Pancreas (tissue), 10 donors: ENCODE measurements at regions not wholly inside any gene's neighbourhood (a gene's known extent, or its start where the extent isn't known, plus 50 kb on each side); places are given as distances from the start of the nearest gene placed in this dataset.

ENCODE experiments used
- ATAC-seq, 4 donors: fragments of 200-7000 bp; cut with Tn5 transposase; one replicate each; pipeline versions ENCODE4 v1.8.0 to v1.9.1; 2020; ENCODE audit warnings: mild to moderate bottlenecking in 4 of 4, moderate library complexity in 4 of 4
- DNase-seq, 6 donors: peaks; one replicate each; pipeline ENCODE4 v3.0.0-alpha.2; 2020
- FAIRE-seq: peaks from 2 replicates; lab custom pipeline; 2012; peaks lifted over from hg19 to GRCh38; lab: Jason Lieb, UNC
- H3K27ac ChIP-seq, 4 donors: fragments of 200-600 bp; sonication (generic); 1 replicate in 3 of 4; 2 replicates in 1 of 4; pipeline versions ENCODE4 v1.5.0 to v1.8.0; 2020
- H3K27me3 ChIP-seq, 4 donors: fragments of 200-600 bp; one replicate each; pipeline ENCODE4 v1.8.0; 2021
- H3K36me3 ChIP-seq, 3 donors: fragments of 200-600 bp; sonication (generic) in 1 of 3; one replicate each; pipeline versions ENCODE4 v1.5.0 to v1.8.0; 2020 to 2021
- H3K4me1 ChIP-seq, 3 donors: fragments of 200-600 bp; one replicate each; pipeline ENCODE4 v1.8.0; 2021
- H3K4me3 ChIP-seq, 4 donors: fragments of 200-600 bp; sonication (generic) in 2 of 4; one replicate each; pipeline versions ENCODE4 v1.5.0 to v1.8.0; 2020 to 2021
- H3K9me3 ChIP-seq, 4 donors: fragments of 200-600 bp; one replicate each; pipeline ENCODE4 v1.8.0; 2021
- WGBS, 2 donors: extraction: QIAGEN DNeasy Blood & Tissue Kit; methylation state at CpG; one replicate each; pipeline ENCODE4 v1.1.7; 2013; 5-methylcytosine and 5-hydroxymethylcytosine counted together
- intact Hi-C, 3 donors: fragments of 100-400 bp; cut with DNase I; formaldehyde crosslinking; loops; one replicate each; pipeline versions ENCODE4 v1.11.1 to v1.14.2; 2022
- TF ChIP-seq, protein P1 (sequence below), 4 donors: fragments of 200-600 bp; sonication (generic) in 3 of 4; IDR thresholded peaks; one replicate each; pipeline versions ENCODE4 v1.5.0 to v1.8.0; 2021; ENCODE audit warnings: antibody characterized with exemption in 4 of 4
- donor health status: healthy with polysubstance abuse.
- donor health status: DM: no; HTN: no; CAD: no; lungs with moderate emphysema.
- donor health status: DM: no; HTN: no; CAD: no.
- donor health status: control.
- donor health status: control.
- donor health status: Bipolar disorder and iron deficiency.
- donor health status: DM: yes; HTN: yes; CAD: no.
- donor health status: DM: no; HTN: no; CAD: no.
- donor health status: DM: no; HTN: no; CAD: no.
- donor health status: DM: yes; HTN: yes; CAD: no.

GRCh38 chr1:238232084-238232710, 341.5 kb upstream of the ZP4 start:
- Histone ChIP-seq H3K4me3 (no peak overlapping the region), H3K4me1 (no peaks in the 10 kb centered on the region), H3K27ac (no peak overlapping the region), H3K27me3 (no peaks in the 10 kb centered on the region), H3K9me3 (no peaks in the 10 kb centered on the region), H3K36me3 (no peaks in the 10 kb centered on the region)
- DNase-seq (peak in 1 of 6 donors; percentile 10), ATAC-seq (peak in 2 of 4 donors; percentile 76 to 78), FAIRE-seq (no peak)
- TF ChIP-seq, protein P1, sequence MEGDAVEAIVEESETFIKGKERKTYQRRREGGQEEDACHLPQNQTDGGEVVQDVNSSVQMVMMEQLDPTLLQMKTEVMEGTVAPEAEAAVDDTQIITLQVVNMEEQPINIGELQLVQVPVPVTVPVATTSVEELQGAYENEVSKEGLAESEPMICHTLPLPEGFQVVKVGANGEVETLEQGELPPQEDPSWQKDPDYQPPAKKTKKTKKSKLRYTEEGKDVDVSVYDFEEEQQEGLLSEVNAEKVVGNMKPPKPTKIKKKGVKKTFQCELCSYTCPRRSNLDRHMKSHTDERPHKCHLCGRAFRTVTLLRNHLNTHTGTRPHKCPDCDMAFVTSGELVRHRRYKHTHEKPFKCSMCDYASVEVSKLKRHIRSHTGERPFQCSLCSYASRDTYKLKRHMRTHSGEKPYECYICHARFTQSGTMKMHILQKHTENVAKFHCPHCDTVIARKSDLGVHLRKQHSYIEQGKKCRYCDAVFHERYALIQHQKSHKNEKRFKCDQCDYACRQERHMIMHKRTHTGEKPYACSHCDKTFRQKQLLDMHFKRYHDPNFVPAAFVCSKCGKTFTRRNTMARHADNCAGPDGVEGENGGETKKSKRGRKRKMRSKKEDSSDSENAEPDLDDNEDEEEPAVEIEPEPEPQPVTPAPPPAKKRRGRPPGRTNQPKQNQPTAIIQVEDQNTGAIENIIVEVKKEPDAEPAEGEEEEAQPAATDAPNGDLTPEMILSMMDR (IDR thresholded peaks at IDR 0.05), result no peak
- intact Hi-C loops, result no loop called here
- 38 to 52% methylated on average over 3 of the region's 3 CpGs for WGBS, 2 donors

DNA sequence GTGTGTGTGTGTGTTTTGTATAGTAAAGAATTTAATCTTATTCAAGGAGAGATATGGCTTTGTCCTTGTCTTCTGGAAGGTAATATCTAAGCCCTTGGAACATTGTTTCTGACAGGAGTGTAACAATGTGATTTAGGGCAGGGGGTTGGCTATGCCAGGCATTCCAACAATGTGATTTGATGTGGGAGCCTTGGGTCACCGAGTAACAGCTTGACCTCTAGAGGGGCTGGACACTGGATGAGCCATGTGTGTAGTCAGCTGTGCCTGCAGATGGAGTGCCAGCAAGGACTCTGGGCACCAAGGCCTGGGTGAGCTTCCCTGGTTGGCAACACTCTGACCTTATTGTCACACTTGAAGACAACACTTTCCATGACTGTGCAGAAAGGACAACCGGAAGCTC, 336.1 kb upstream of the ZP4 start:
- intact Hi-C loops, result no loop called here
- FAIRE-seq (no peak), DNase-seq (no peak), ATAC-seq (no peak)
- Histone ChIP-seq H3K4me1 (no peaks in the 10 kb centered on the region), H3K27me3 (no peaks in the 10 kb centered on the region), H3K9me3 (no peaks in the 10 kb centered on the region), H3K4me3 (no peak overlapping the region), H3K27ac (no peak overlapping the region), H3K36me3 (no peaks in the 10 kb centered on the region)
- WGBS, 2 donors, result 70 to 76% methylated on average over 2 of the region's 2 CpGs
- TF ChIP-seq, protein P1 (IDR thresholded peaks at IDR 0.05), result no peak

GRCh38 chr1:238223076-238223640, 332.4 kb upstream of the ZP4 start:
- WGBS, 2 donors, result 66 to 70% methylated on average over 3 of the region's 3 CpGs
- Histone ChIP-seq H3K27ac (no peak overlapping the region), H3K9me3 (no peaks in the 10 kb centered on the region), H3K4me1 (no peaks in the 10 kb centered on the region), H3K4me3 (no peak overlapping the region), H3K36me3 (no peaks in the 10 kb centered on the region), H3K27me3 (no peaks in the 10 kb centered on the region)
- FAIRE-seq (no peak), ATAC-seq (no peak), DNase-seq (no peak)
- intact Hi-C loops, result no loop called here
- TF ChIP-seq, protein P1 (IDR thresholded peaks at IDR 0.05), result no peak

DNA sequence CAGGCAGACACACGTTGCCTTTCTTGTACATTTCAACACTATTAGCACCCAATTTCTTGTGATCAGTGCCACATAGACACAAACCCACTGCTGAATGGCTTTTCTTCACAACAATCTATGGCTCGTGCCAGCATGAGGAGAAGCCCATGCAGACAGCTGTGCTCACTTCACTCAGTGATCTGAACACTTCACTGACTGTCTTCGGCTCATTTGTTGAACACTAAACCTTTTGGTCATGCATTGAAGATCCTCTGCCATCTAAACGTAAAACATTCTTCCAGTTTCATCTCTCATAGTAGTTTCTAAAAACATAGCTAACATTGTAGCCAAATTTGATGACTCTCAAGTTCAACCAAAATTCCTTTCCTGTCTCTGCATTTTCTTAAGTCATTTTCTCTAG, 331.0 kb upstream of the ZP4 start:
- FAIRE-seq (no peak), ATAC-seq (no peak), DNase-seq (no peak)
- TF ChIP-seq, protein P1 (IDR thresholded peaks at IDR 0.05), result no peak
- H3K4me1 ChIP-seq, result no peaks in the 10 kb centered on the region
- 67 to 84% methylated on average over 4 of the region's 4 CpGs for WGBS, 2 donors
- no peaks in the 10 kb centered on the region for H3K27me3 ChIP-seq
- H3K9me3 ChIP-seq, result no peaks in the 10 kb centered on the region
- H3K27ac ChIP-seq, result no peak overlapping the region
- no peaks in the 10 kb centered on the region for H3K36me3 ChIP-seq
- intact Hi-C loops, result no loop called here
- H3K4me3 ChIP-seq, result no peak overlapping the region

- no peaks in the 10 kb centered on the region for H3K36me3 ChIP-seq
- intact Hi-C loops, result no loop called here
- DNase-seq, result no peak
Measured at GRCh38 chr1:238214449-238214848, 323.7 kb upstream of the ZP4 start.

More at GRCh38 chr1:238214449-238214848, 323.7 kb upstream of the ZP4 start:
- Histone ChIP-seq H3K4me3 (no peak overlapping the region), H3K4me1 (no peaks in the 10 kb centered on the region), H3K9me3 (no peaks in the 10 kb centered on the region), H3K27ac (no peak overlapping the region), H3K27me3 (no peaks in the 10 kb centered on the region)
- WGBS, 2 donors, result 33 to 56% methylated on average over 2 of the region's 2 CpGs
- no peak for ATAC-seq
- no peak for FAIRE-seq
- TF ChIP-seq, protein P1 (IDR thresholded peaks at IDR 0.05), result no peak
